Uterus (tissue), 2 donors: ENCODE measurements at regions not wholly inside any gene's neighbourhood (a gene's known extent, or its start where the extent isn't known, plus 50 kb on each side); places are given as distances from the start of the nearest gene placed in this dataset.

Source experiments
- POLR2A ChIP-seq, 2 donors: fragments of 450-650 bp; IDR thresholded peaks; one replicate each; pipeline ENCODE4 v1.6.1; 2016; ENCODE audit warnings: antibody characterized with exemption in 2 of 2, mild to moderate bottlenecking in 1 of 2, moderate library complexity in 1 of 2
- TF ChIP-seq, protein P1 (sequence below), 4 experiments: fragments of 200-600 bp in 2 of 4; fragments of 450-650 bp in 2 of 4; sonication (generic) in 2 of 4; IDR thresholded peaks; one replicate each; pipeline ENCODE4 v1.5.1; 2016 to 2019; ENCODE audit warnings: antibody characterized with exemption in 4 of 4, mild to moderate bottlenecking in 2 of 4, moderate library complexity in 1 of 4

DNA sequence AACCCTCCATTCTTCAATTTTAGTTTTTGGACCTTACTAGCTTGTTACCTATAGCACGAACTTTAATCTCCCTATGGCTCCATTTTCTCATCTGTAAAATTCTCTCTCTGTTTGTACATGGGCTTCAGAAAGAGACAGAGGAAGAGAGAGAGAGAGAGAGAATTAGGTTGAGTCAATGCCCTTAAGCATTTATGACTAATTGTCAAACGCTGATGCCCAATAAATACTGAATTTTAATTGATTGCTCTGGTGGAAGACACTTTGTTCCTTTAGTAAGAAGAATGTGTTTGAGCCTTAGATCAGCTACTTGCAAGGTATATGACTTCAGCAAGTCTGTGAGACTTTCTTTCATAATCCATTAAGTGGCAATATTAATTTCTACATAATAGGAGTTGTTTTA is 743.1 kb upstream of the ADGRL4 start:
- TF ChIP-seq, protein P1, sequence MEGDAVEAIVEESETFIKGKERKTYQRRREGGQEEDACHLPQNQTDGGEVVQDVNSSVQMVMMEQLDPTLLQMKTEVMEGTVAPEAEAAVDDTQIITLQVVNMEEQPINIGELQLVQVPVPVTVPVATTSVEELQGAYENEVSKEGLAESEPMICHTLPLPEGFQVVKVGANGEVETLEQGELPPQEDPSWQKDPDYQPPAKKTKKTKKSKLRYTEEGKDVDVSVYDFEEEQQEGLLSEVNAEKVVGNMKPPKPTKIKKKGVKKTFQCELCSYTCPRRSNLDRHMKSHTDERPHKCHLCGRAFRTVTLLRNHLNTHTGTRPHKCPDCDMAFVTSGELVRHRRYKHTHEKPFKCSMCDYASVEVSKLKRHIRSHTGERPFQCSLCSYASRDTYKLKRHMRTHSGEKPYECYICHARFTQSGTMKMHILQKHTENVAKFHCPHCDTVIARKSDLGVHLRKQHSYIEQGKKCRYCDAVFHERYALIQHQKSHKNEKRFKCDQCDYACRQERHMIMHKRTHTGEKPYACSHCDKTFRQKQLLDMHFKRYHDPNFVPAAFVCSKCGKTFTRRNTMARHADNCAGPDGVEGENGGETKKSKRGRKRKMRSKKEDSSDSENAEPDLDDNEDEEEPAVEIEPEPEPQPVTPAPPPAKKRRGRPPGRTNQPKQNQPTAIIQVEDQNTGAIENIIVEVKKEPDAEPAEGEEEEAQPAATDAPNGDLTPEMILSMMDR (IDR thresholded peaks at IDR 0.05): no peak
- no peak for TF ChIP-seq POLR2A (IDR thresholded peaks at IDR 0.05)
